H1 (cell line): ENCODE measurements at regions not wholly inside any gene's neighbourhood (a gene's known extent, or its start where the extent isn't known, plus 50 kb on each side); places are given as distances from the start of the nearest gene placed in this dataset.

ENCODE experiments used
- CTCF ChIA-PET: fragments of 300-600 bp; sonication (Branson Sonifier 250); formaldehyde crosslinking; loops from one replicate; lab custom pipeline; 2021; ENCODE audit not compliant: partially characterized antibody; lab: Charles Lee
- POLR2A ChIA-PET: fragments of 300-600 bp; sonication (Branson Sonifier 250); formaldehyde crosslinking; loops from one replicate; lab custom pipeline; 2021; ENCODE audit warnings: inconsistent platforms; ENCODE audit not compliant: partially characterized antibody; lab: Charles Lee
- DNase-seq, 2 experiments: peaks; one replicate each; pipeline versions ENCODE4 v3.0.0 to v3.0.0-alpha.2; 2010 to 2022; ENCODE audit warnings: low spot score in 2 of 2, low read depth in 1 of 2, mixed read lengths in 1 of 2
- FAIRE-seq: peaks from 2 replicates; lab custom pipeline; 2011; peaks lifted over from hg19 to GRCh38; lab: Jason Lieb, UNC
- H2AFZ ChIP-seq: 2 replicates; pipeline ENCODE4 v1.8.1; 2012; ENCODE audit warnings: low read length, inconsistent platforms
- H2AK5ac ChIP-seq: 2 replicates; pipeline ENCODE4 v1.6.1; 2013; ENCODE audit warnings: low read depth, low read length
- H2BK120ac ChIP-seq: replicated peaks from 2 replicates; pipeline ENCODE3; 2013; ENCODE audit warnings: low read depth, low read length, inconsistent platforms
- H2BK12ac ChIP-seq: 2 replicates; pipeline ENCODE4 v1.6.1; 2013; ENCODE audit warnings: low read depth, low read length
- H2BK15ac ChIP-seq: 2 replicates; pipeline ENCODE4 v1.6.1; 2013; ENCODE audit warnings: low read length
- H2BK20ac ChIP-seq: 2 replicates; pipeline ENCODE4 v1.6.1; 2013; ENCODE audit warnings: low read length
- H2BK5ac ChIP-seq: 2 replicates; pipeline ENCODE4 v1.6.1; 2013; ENCODE audit warnings: low read depth, low read length
- H3K14ac ChIP-seq: 2 replicates; pipeline ENCODE4 v1.6.1; 2013; ENCODE audit warnings: inconsistent platforms; ENCODE audit not compliant: insufficient read length
- H3K18ac ChIP-seq: 2 replicates; pipeline ENCODE4 v1.6.1; 2013; ENCODE audit warnings: low read length; ENCODE audit errors: extremely low read depth
- H3K23ac ChIP-seq: 2 replicates; pipeline ENCODE4 v1.6.1; 2013; ENCODE audit warnings: inconsistent platforms; ENCODE audit not compliant: insufficient read length
- H3K23me2 ChIP-seq: 2 replicates; pipeline ENCODE4 v1.6.1; 2013; ENCODE audit warnings: low read depth, low read length
- H3K27ac ChIP-seq: 2 replicates; pipeline ENCODE4 v1.6.1; 2011; ENCODE audit warnings: low read depth, low read length, inconsistent platforms
- H3K27me3 ChIP-seq, 4 experiments: replicated peaks in 1 of 4; 1 replicate in 1 of 4; 2 replicates in 3 of 4; pipeline versions ENCODE4 v1.6.1 to v1.8.1; 2011 to 2013; ENCODE audit warnings: low read length in 3 of 4, mild to moderate bottlenecking in 3 of 4, inconsistent platforms in 2 of 4, mixed read lengths in 2 of 4, moderate library complexity in 1 of 4; ENCODE audit not compliant: control insufficient read depth in 3 of 4, insufficient read depth in 3 of 4; ENCODE audit errors: extremely low read depth in 1 of 4
- H3K36me3 ChIP-seq, 4 experiments: 2 replicates each; pipeline versions ENCODE4 v1.6.1 to v1.8.1; 2011 to 2013; ENCODE audit warnings: mild to moderate bottlenecking in 4 of 4, low read length in 3 of 4, moderate library complexity in 2 of 4, control low read depth in 1 of 4, inconsistent platforms in 1 of 4; ENCODE audit not compliant: insufficient read depth in 4 of 4, control insufficient read depth in 2 of 4
- H3K4ac ChIP-seq: replicated peaks from 2 replicates; pipeline ENCODE3; 2013; ENCODE audit warnings: low read length, low read depth, mixed read lengths, inconsistent platforms; ENCODE audit not compliant: insufficient read length
- H3K4me1 ChIP-seq, 4 experiments: replicated peaks in 1 of 4; 1 replicate in 1 of 4; 2 replicates in 3 of 4; pipeline versions ENCODE4 v1.6.1 to v1.8.1; 2011 to 2013; ENCODE audit warnings: low read length in 3 of 4, inconsistent platforms in 2 of 4, mixed read lengths in 1 of 4; ENCODE audit not compliant: insufficient read depth in 4 of 4, control insufficient read depth in 3 of 4
- H3K4me2 ChIP-seq, 2 experiments: 2 replicates each; pipeline versions ENCODE4 v1.6.1 to v1.8.1; 2011 to 2013; ENCODE audit warnings: low read depth in 2 of 2, low read length in 2 of 2, control low read depth in 1 of 2, inconsistent platforms in 1 of 2, mild to moderate bottlenecking in 1 of 2; ENCODE audit not compliant: insufficient read depth in 1 of 2
- H3K4me3 ChIP-seq, 4 experiments: fragments of 200-600, 300-600 bp in 1 of 4; sonication (generic), shearing (Covaris generic), sonication (Bioruptor Twin) in 1 of 4; 2 replicates each; pipeline versions ENCODE4 v1.5.1 to v1.8.1; 2011 to 2016; ENCODE audit warnings: low read length in 4 of 4, low read depth in 3 of 4, control low read depth in 2 of 4, inconsistent platforms in 2 of 4, mild to moderate bottlenecking in 2 of 4, mixed read lengths in 1 of 4, moderate library complexity in 1 of 4; ENCODE audit not compliant: insufficient read depth in 2 of 4; ENCODE audit errors: extremely low read depth in 1 of 4
- H3K56ac ChIP-seq: replicated peaks from 2 replicates; pipeline ENCODE3; 2013; ENCODE audit warnings: low read depth, mild to moderate bottlenecking, mixed read lengths, low read length, inconsistent platforms; ENCODE audit not compliant: insufficient read length
- H3K79me1 ChIP-seq: 2 replicates; pipeline ENCODE4 v1.6.1; 2013; ENCODE audit warnings: low read depth, low read length, control low read depth
- H3K79me2 ChIP-seq, 2 experiments: 2 replicates each; pipeline versions ENCODE4 v1.6.1 to v1.8.1; 2012 to 2013; ENCODE audit warnings: low read length in 2 of 2, mild to moderate bottlenecking in 2 of 2, inconsistent platforms in 1 of 2; ENCODE audit not compliant: insufficient read depth in 2 of 2, control insufficient read depth in 1 of 2
- H3K9ac ChIP-seq, 4 experiments: replicated peaks in 1 of 4; 1 replicate in 1 of 4; 2 replicates in 3 of 4; pipeline versions ENCODE4 v1.6.1 to v1.8.1; 2011 to 2013; ENCODE audit warnings: low read depth in 3 of 4, low read length in 3 of 4, control low read depth in 2 of 4, mild to moderate bottlenecking in 2 of 4, moderate library complexity in 2 of 4, inconsistent platforms in 1 of 4; ENCODE audit errors: extremely low read depth in 1 of 4
- H3K9me3 ChIP-seq, 2 experiments: 2 replicates each; pipeline versions ENCODE4 v1.6.1 to v1.8.1; 2012 to 2013; ENCODE audit warnings: mild to moderate bottlenecking in 2 of 2, moderate library complexity in 2 of 2, control low read depth in 1 of 2, inconsistent platforms in 1 of 2, low read depth in 1 of 2, low read length in 1 of 2, mixed read lengths in 1 of 2; ENCODE audit not compliant: insufficient read depth in 2 of 2
- H4K20me1 ChIP-seq, 2 experiments: replicated peaks in 1 of 2; 2 replicates each; pipeline versions ENCODE3 to v1.8.1; 2011 to 2013; ENCODE audit warnings: inconsistent platforms in 2 of 2, low read length in 2 of 2, mild to moderate bottlenecking in 1 of 2; ENCODE audit not compliant: insufficient read depth in 2 of 2, control insufficient read depth in 1 of 2
- H4K5ac ChIP-seq: 2 replicates; pipeline ENCODE4 v1.6.1; 2013; ENCODE audit warnings: low read length, low read depth, mixed read lengths, inconsistent platforms; ENCODE audit not compliant: insufficient read length
- H4K8ac ChIP-seq: 2 replicates; pipeline ENCODE4 v1.8.0; 2013; ENCODE audit warnings: mild to moderate bottlenecking, moderate library complexity, low read length, inconsistent platforms; ENCODE audit not compliant: insufficient read depth; ENCODE audit errors: extremely low read depth
- H4K91ac ChIP-seq: replicated peaks from 2 replicates; pipeline ENCODE3; 2013; ENCODE audit warnings: low read length, mixed read lengths, inconsistent platforms; ENCODE audit not compliant: insufficient read length
- BACH1 ChIP-seq: IDR thresholded peaks from 2 replicates; pipeline ENCODE4 v1.6.1; 2012; ENCODE audit warnings: low read length, improper control_type of control experiment
- CBX5 ChIP-seq: fragments of 300-800, 300-1000 bp; sonication (generic); IDR thresholded peaks from 2 replicates; pipeline ENCODE4 v1.7.1; 2016; ENCODE audit warnings: antibody characterized with exemption, low read length, low read depth
- CEBPB ChIP-seq: IDR thresholded peaks from 2 replicates; pipeline ENCODE4 v1.6.1; 2012; ENCODE audit warnings: low read depth, low read length
- JUND ChIP-seq: IDR thresholded peaks from 2 replicates; pipeline ENCODE4 v1.6.1; 2011; ENCODE audit warnings: mild to moderate bottlenecking, improper control_type of control experiment, low read length
- PHF8 ChIP-seq: fragments of 200-600 bp; sonication (generic); conservative IDR thresholded peaks from 2 replicates; pipeline ENCODE4 v1.7.1; 2012; ENCODE audit warnings: low read depth, mild to moderate bottlenecking, inconsistent platforms, low read length, moderate library complexity
- POLR2AphosphoS5 ChIP-seq: IDR thresholded peaks from 2 replicates; pipeline ENCODE4 v1.6.1; 2011; ENCODE audit warnings: low read depth, low read length
- WGBS, 2 experiments: shearing (Covaris generic) in 1 of 2; methylation state at CpG; one replicate each; pipeline versions ENCODE4 v1.1.6 to v1.1.7; 2013 to 2015; ENCODE audit warnings: low lambda C conversion rate in 2 of 2, mixed read lengths in 2 of 2, inconsistent platforms in 1 of 2, low coverage in 1 of 2, missing lambda C conversion rate in 1 of 2; ENCODE audit not compliant: insufficient replicate concordance in 2 of 2, insufficient coverage in 1 of 2, insufficient read length in 1 of 2; ENCODE audit errors: extremely low coverage in 1 of 2, missing lambda C conversion rate in 1 of 2; 5-methylcytosine and 5-hydroxymethylcytosine counted together

DNA sequence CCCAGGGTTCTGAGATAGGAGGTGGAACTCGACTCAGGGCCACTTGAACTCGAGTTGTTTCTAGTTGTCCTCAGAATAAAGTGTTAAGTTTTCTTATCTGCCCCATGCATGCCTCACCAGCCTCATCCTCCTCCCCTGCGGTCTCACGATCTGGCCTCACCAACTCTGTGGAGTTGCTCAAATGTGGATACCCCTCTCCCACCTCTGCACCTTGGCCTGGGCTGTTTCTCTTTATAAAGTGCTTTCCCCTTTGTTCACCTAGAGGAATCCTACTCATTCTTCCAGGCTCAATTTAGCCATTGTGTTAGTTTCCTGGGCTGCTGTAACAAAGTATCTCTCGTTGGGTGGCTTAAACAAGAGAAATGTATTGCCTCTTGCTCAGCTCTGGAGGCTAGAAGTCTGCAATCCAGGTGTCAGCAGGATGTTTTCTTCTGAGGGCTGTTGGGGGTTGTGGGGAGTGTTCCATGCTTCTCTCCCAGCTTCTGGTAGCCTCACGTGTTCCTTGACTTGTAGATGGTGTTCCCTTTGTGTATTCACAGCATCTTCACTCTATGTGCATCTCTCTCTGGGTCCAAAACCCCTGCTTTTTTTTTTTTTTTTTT lies 100.7 kb downstream of the MEX3B start:
- no peak overlapping the region for H2BK15ac ChIP-seq
- H3K4me2 ChIP-seq = no peak overlapping the region
- H3K27me3 ChIP-seq = no peaks in the 10 kb centered on the region
- H3K27ac ChIP-seq = no peak overlapping the region
- H3K4me3 ChIP-seq = no peak overlapping the region
- FAIRE-seq (no peak), DNase-seq (no peak)
- no peaks in the 10 kb centered on the region for H3K9me3 ChIP-seq
- H2BK5ac ChIP-seq = no peak overlapping the region
- ChIA-PET POLR2A (interaction anchor here (0.6 to 1.1 kb wide), 2 partner anchors 21 to 35 kb away, joined by 4 to 5 read pairs; no protein-coding TSS in a partner anchor), CTCF (interaction anchor here (0.6 to 1.3 kb wide), 2 partner anchors 128 to 443 kb away, joined by 3 read pairs; no protein-coding TSS in a partner anchor)
- TF ChIP-seq CBX5 (no peak), CEBPB (no peak), BACH1 (no peak), JUND (no peak), POLR2AphosphoS5 (no peak), PHF8 (no peak)
- no peaks in the 10 kb centered on the region for H3K36me3 ChIP-seq
- no peak overlapping the region for H3K23ac ChIP-seq
- H2AFZ ChIP-seq = no peak overlapping the region
- H3K79me2 ChIP-seq = no peaks in the 10 kb centered on the region
- no peak overlapping the region for H4K8ac ChIP-seq
- no peak overlapping the region for H3K56ac ChIP-seq
- H2AK5ac ChIP-seq = no peak overlapping the region; the same call in 1 of the 2 replicates
- no peak overlapping the region for H3K18ac ChIP-seq
- H3K4me1 ChIP-seq = peaks cover 0 to 5% (median 1%) of the 10 kb centered on the region in 4 experiments; a peak in 2 of 7 replicates
- no peak overlapping the region for H2BK12ac ChIP-seq
- no peak overlapping the region for H2BK120ac ChIP-seq
- peaks cover 0 to 2% of the 10 kb centered on the region in 2 experiments for H4K20me1 ChIP-seq
- no peaks in the 10 kb centered on the region for H3K23me2 ChIP-seq
- no peak overlapping the region for H3K14ac ChIP-seq
- H2BK20ac ChIP-seq = no peak overlapping the region
- H3K9ac ChIP-seq = no peak overlapping the region
- no peak overlapping the region for H4K5ac ChIP-seq
- H3K4ac ChIP-seq = no peak overlapping the region
- 87% methylated on average over 6 of the region's 6 CpGs; no CpG with 5 or more reads in 1 of the 2 experiments for WGBS, 2 experiments
- H3K79me1 ChIP-seq = no peaks in the 10 kb centered on the region
- H4K91ac ChIP-seq = no peak overlapping the region
